ENCODE measurements at regions not wholly inside any gene's neighbourhood (a gene's known extent, or its start where the extent isn't known, plus 50 kb on each side); places are given as distances from the start of the nearest gene placed in this dataset.

GRCh38 chr17:68686108-68686988, 85.2 kb upstream of the FAM20A start:
- TF ChIP-seq CTCF (IDR thresholded peaks at IDR 0.05) = no peak
- no peak overlapping the region for H3K27ac ChIP-seq

GRCh38 chr17:68684949-68685357, 83.8 kb upstream of the FAM20A start:
- peak in 1 of 2 donors; percentile 31 for DNase-seq
- intact Hi-C loops (cut with DNase I; ENCODE audit: low total_unique reads) = no loop called here
- Histone ChIP-seq H3K4me3 (no peak overlapping the region), H3K27ac (peak overlapping the region; percentile 20 to 35), H3K27me3 (no peaks in the 10 kb centered on the region), H3K36me3 (no peaks in the 10 kb centered on the region), H3K9me3 (no peaks in the 10 kb centered on the region), H3K4me1 (peaks cover 0 to 17% (median 5%) of the 10 kb centered on the region in 4 donors)
- no peak for TF ChIP-seq CTCF (IDR thresholded peaks at IDR 0.05)

More at GRCh38 chr17:68686108-68686988, 85.2 kb upstream of the FAM20A start:
- Histone ChIP-seq H3K4me3 (no peak overlapping the region), H3K4me1 (peaks cover 0 to 17% (median 5%) of the 10 kb centered on the region in 4 donors), H3K27me3 (no peaks in the 10 kb centered on the region), H3K9me3 (no peaks in the 10 kb centered on the region), H3K36me3 (no peaks in the 10 kb centered on the region)
- peak in 1 of 2 donors; percentile 66 for DNase-seq
- intact Hi-C loops (cut with DNase I; ENCODE audit: low total_unique reads) = no loop called here

- no peak overlapping the region for H3K27ac ChIP-seq
- intact Hi-C loops (cut with DNase I; ENCODE audit: low total_unique reads) = no loop called here
- no peaks in the 10 kb centered on the region for H3K36me3 ChIP-seq
- no peak for TF ChIP-seq CTCF (IDR thresholded peaks at IDR 0.05)
- H3K27me3 ChIP-seq = no peaks in the 10 kb centered on the region
- H3K9me3 ChIP-seq = no peaks in the 10 kb centered on the region
- DNase-seq = no peak
- no peak overlapping the region for H3K4me3 ChIP-seq
- peaks cover 0 to 17% (median 5%) of the 10 kb centered on the region in 4 donors for H3K4me1 ChIP-seq
Observed at GRCh38 chr17:68682903-68683302, 81.7 kb upstream of the FAM20A start.

GRCh38 chr17:68679882-68680281, 78.7 kb upstream of the FAM20A start:
- Histone ChIP-seq H3K27me3 (no peaks in the 10 kb centered on the region), H3K4me1 (peaks cover 0 to 7% (median 5%) of the 10 kb centered on the region in 4 donors), H3K9me3 (no peaks in the 10 kb centered on the region), H3K27ac (no peak overlapping the region), H3K4me3 (no peak overlapping the region), H3K36me3 (no peaks in the 10 kb centered on the region)
- TF ChIP-seq CTCF (IDR thresholded peaks at IDR 0.05) = no peak
- intact Hi-C loops (cut with DNase I; ENCODE audit: low total_unique reads) = no loop called here
- DNase-seq = no peak

GRCh38 chr17:68676856-68677255, 75.7 kb upstream of the FAM20A start:
- Histone ChIP-seq H3K9me3 (no peaks in the 10 kb centered on the region), H3K27ac (no peak overlapping the region), H3K4me1 (no peaks in the 10 kb centered on the region), H3K4me3 (no peak overlapping the region), H3K27me3 (no peaks in the 10 kb centered on the region), H3K36me3 (no peaks in the 10 kb centered on the region)
- TF ChIP-seq CTCF (IDR thresholded peaks at IDR 0.05) = no peak
- DNase-seq = no peak
- intact Hi-C loops (cut with DNase I; ENCODE audit: low total_unique reads) = no loop called here

Data from tibial artery (tissue), 4 donors.